Lower lobe of right lung (tissue), 2 donors: ENCODE measurements at regions not wholly inside any gene's neighbourhood (a gene's known extent, or its start where the extent isn't known, plus 50 kb on each side); places are given as distances from the start of the nearest gene placed in this dataset.

Experiments used
- ATAC-seq, 2 donors: fragments of 200-7000 bp; cut with Tn5 transposase; one replicate each; pipeline ENCODE4 v1.9.1; 2020 to 2022; ENCODE audit warnings: mild to moderate bottlenecking in 2 of 2, moderate library complexity in 2 of 2
- DNase-seq: peaks from one replicate; pipeline ENCODE4 v3.0.0-alpha.2; 2020
- H3K27ac ChIP-seq: fragments of 200-600 bp; one replicate; pipeline ENCODE4 v1.8.0; 2022
- H3K27me3 ChIP-seq: fragments of 200-600 bp; one replicate; pipeline ENCODE4 v1.8.0; 2022; ENCODE audit warnings: low read depth
- H3K36me3 ChIP-seq: fragments of 200-600 bp; one replicate; pipeline ENCODE4 v1.8.0; 2022; ENCODE audit warnings: mild to moderate bottlenecking
- H3K4me1 ChIP-seq: fragments of 200-600 bp; one replicate; pipeline ENCODE4 v1.8.0; 2022
- H3K4me3 ChIP-seq: fragments of 200-600 bp; one replicate; pipeline ENCODE4 v1.8.0; 2022; ENCODE audit warnings: mild to moderate bottlenecking
- H3K9me3 ChIP-seq: fragments of 200-600 bp; one replicate; pipeline ENCODE4 v1.8.0; 2022
- intact Hi-C: fragments of 100-400 bp; cut with DNase I; formaldehyde crosslinking; loops from one replicate; pipeline ENCODE4 v1.11.0; 2022
- TF ChIP-seq, protein P1 (sequence below): fragments of 200-600 bp; IDR thresholded peaks from one replicate; pipeline ENCODE4 v1.8.0; 2022; ENCODE audit warnings: antibody characterized with exemption, mild to moderate bottlenecking
- donor health status: DM: no; HTN: yes; CAD: no; lungs with severe emphysema.

DNA sequence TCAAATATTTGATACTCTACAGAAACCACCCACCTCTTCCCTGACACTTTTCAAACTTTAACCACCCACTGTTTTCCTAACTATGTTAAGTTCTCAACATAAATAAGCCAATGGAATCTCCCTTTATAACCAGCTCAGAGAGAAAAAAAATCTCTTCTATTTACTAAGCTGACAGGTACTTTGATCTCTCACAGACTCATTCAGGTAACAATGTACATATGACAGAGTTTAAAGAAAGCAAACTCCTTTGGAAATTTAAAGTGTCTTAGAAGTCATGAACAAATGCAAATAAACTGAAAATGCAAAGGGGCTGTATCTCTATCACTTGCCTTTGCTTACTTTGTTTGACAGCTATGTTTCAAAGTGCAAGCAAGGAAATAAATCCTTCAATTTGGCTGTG lies 109.3 kb downstream of the KLF12 start:
- no peaks in the 10 kb centered on the region for H3K27me3 ChIP-seq
- ATAC-seq = no peak
- no peaks in the 10 kb centered on the region for H3K4me1 ChIP-seq
- DNase-seq = no peak
- no peaks in the 10 kb centered on the region for H3K9me3 ChIP-seq
- H3K27ac ChIP-seq = no peak overlapping the region
- no peaks in the 10 kb centered on the region for H3K36me3 ChIP-seq
- no peak overlapping the region for H3K4me3 ChIP-seq
- intact Hi-C loops = no loop called here
- TF ChIP-seq, protein P1, sequence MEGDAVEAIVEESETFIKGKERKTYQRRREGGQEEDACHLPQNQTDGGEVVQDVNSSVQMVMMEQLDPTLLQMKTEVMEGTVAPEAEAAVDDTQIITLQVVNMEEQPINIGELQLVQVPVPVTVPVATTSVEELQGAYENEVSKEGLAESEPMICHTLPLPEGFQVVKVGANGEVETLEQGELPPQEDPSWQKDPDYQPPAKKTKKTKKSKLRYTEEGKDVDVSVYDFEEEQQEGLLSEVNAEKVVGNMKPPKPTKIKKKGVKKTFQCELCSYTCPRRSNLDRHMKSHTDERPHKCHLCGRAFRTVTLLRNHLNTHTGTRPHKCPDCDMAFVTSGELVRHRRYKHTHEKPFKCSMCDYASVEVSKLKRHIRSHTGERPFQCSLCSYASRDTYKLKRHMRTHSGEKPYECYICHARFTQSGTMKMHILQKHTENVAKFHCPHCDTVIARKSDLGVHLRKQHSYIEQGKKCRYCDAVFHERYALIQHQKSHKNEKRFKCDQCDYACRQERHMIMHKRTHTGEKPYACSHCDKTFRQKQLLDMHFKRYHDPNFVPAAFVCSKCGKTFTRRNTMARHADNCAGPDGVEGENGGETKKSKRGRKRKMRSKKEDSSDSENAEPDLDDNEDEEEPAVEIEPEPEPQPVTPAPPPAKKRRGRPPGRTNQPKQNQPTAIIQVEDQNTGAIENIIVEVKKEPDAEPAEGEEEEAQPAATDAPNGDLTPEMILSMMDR = no peak

DNA sequence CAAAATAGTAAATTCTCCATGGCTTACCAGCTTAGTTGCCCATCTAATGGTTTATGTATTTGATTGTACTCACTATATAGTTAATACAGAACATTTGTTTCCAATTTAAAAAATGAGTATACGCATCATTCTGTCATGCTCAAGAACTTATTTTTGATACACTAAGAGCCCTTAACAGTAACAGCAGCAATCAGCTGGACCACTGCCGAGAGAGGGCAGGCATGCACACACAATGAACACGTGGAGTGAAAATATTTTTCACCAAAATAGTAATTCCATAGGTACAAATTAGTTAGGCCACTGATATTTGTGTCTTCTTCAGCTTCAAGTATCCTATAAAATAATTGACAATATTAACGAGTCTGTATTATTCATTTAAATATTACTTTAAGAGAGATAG lies 109.9 kb downstream of the KLF12 start:
- TF ChIP-seq, protein P1 = no peak
- intact Hi-C loops = no loop called here
- H3K36me3 ChIP-seq = no peaks in the 10 kb centered on the region
- no peak for ATAC-seq
- H3K27me3 ChIP-seq = no peaks in the 10 kb centered on the region
- H3K4me1 ChIP-seq = no peaks in the 10 kb centered on the region
- DNase-seq = no peak
- H3K4me3 ChIP-seq = no peak overlapping the region
- H3K9me3 ChIP-seq = no peaks in the 10 kb centered on the region
- no peak overlapping the region for H3K27ac ChIP-seq

DNA sequence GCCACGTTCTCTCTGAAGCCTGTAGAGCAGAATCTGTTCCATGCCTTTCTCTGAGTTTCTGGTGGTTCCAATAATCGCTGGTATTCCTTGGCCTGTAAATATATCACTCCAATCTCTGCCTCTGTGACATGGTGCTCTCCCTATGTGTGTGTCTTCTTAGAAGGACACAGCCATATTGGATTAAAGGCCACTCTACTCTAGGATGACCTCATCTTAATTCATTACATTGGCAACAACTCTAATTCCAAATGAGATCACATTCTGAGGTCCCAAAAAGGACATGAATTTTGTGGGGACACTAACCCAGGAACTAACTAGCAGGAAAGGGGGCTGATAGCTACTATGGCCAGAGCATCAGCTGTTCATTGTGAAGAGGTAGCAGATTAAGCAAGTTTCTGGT lies 110.7 kb downstream of the KLF12 start:
- TF ChIP-seq, protein P1 = no peak
- Histone ChIP-seq H3K9me3 (no peaks in the 10 kb centered on the region), H3K4me3 (no peak overlapping the region), H3K4me1 (no peaks in the 10 kb centered on the region), H3K36me3 (no peaks in the 10 kb centered on the region), H3K27me3 (no peaks in the 10 kb centered on the region), H3K27ac (no peak overlapping the region)
- ATAC-seq (no peak), DNase-seq (no peak)
- intact Hi-C loops = no loop called here

DNA sequence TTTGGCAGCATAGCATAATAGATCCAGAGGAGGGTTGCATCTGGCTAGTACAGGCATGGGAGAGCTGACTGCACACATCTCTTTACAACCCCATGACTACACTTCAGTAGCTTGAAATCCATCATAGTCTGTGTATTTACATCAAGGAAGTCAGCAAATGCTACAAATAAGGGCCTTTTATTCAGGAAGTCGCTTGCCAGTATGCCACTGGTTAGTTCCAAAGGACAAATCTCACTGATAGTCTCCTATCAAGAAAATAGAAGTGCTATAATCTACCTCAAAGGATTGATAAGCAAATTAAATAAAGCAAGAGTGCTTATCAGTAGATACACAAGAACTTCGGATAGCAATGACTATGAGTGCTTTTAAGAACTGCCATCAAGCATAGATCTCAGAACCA lies 112.7 kb downstream of the KLF12 start:
- Histone ChIP-seq H3K4me3 (no peak overlapping the region), H3K4me1 (no peaks in the 10 kb centered on the region), H3K9me3 (no peaks in the 10 kb centered on the region), H3K27ac (no peak overlapping the region), H3K27me3 (no peaks in the 10 kb centered on the region), H3K36me3 (no peaks in the 10 kb centered on the region)
- ATAC-seq (no peak), DNase-seq (no peak)
- TF ChIP-seq, protein P1 = no peak
- intact Hi-C loops = no loop called here

DNA sequence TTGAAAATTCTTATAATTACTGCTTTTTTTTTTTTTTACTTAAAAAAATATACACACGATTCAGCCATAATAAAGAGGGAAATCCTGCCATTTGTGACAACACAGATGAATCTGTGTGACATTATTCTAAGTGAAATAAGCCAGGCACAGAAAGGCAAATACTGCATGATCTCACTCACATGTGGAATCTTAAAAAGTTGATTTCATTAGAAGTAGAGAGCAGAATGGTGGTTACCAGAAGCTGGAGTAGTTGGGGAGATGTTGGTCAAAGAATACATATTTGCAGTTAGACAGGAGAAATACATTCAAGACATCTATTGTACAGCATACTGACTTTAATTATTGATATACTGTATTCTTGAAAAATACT lies 116.2 kb downstream of the KLF12 start:
- Histone ChIP-seq H3K9me3 (no peaks in the 10 kb centered on the region), H3K27me3 (no peaks in the 10 kb centered on the region), H3K4me3 (no peak overlapping the region), H3K4me1 (no peaks in the 10 kb centered on the region), H3K27ac (no peak overlapping the region), H3K36me3 (no peaks in the 10 kb centered on the region)
- ATAC-seq = no peak
- TF ChIP-seq, protein P1 = no peak
- intact Hi-C loops = no loop called here
- no peak for DNase-seq
